Uterus (tissue), 3 donors: ENCODE measurements at regions not wholly inside any gene's neighbourhood (a gene's known extent, or its start where the extent isn't known, plus 50 kb on each side); places are given as distances from the start of the nearest gene placed in this dataset.

Experiments
- DNase-seq, 2 donors: peaks; one replicate each; pipeline ENCODE4 v3.0.0-alpha.2; 2019 to 2020
- H3K27ac ChIP-seq, 2 donors: fragments of 200-600 bp; sonication (generic); 1 replicate in 1 of 2; 2 replicates in 1 of 2; pipeline ENCODE4 v1.5.1; 2016 to 2018
- H3K27me3 ChIP-seq, 2 donors: fragments of 200-600 bp; sonication (generic); one replicate each; pipeline ENCODE4 v1.5.1; 2018 to 2019; ENCODE audit warnings: control low read depth in 1 of 2
- H3K36me3 ChIP-seq, 2 donors: fragments of 200-600 bp; sonication (generic); one replicate each; pipeline ENCODE4 v1.5.1; 2019; ENCODE audit warnings: control low read depth in 1 of 2
- H3K4me1 ChIP-seq, 2 donors: fragments of 200-600 bp; sonication (generic); one replicate each; pipeline ENCODE4 v1.5.1; 2018 to 2019; ENCODE audit warnings: control low read depth in 1 of 2
- H3K4me3 ChIP-seq, 2 donors: fragments of 200-600 bp; sonication (generic); 1 replicate in 1 of 2; 2 replicates in 1 of 2; pipeline ENCODE4 v1.5.1; 2018 to 2019; ENCODE audit warnings: mild to moderate bottlenecking in 1 of 2
- H3K9me3 ChIP-seq, 2 donors: fragments of 200-600 bp; sonication (generic); one replicate each; pipeline ENCODE4 v1.5.1; 2019; ENCODE audit warnings: control low read depth in 1 of 2
- POLR2A ChIP-seq, 2 donors: fragments of 450-650 bp; IDR thresholded peaks; one replicate each; pipeline ENCODE4 v1.6.1; 2016; ENCODE audit warnings: antibody characterized with exemption in 2 of 2, mild to moderate bottlenecking in 1 of 2, moderate library complexity in 1 of 2
- intact Hi-C: fragments of 100-400 bp; cut with DNase I; formaldehyde crosslinking; loops from one replicate; pipeline ENCODE4 v1.15.1; 2023; ENCODE audit warnings: low total_unique reads
- TF ChIP-seq, protein P1 (sequence below), 4 experiments: fragments of 200-600 bp in 2 of 4; fragments of 450-650 bp in 2 of 4; sonication (generic) in 2 of 4; IDR thresholded peaks; one replicate each; pipeline ENCODE4 v1.5.1; 2016 to 2019; ENCODE audit warnings: antibody characterized with exemption in 4 of 4, mild to moderate bottlenecking in 2 of 4, moderate library complexity in 1 of 4
- donor health status: DM: yes; HTN: yes; CAD: no.

GRCh38 chr2:22198381-22199283 lies 1074.9 kb downstream of the TDRD15 start:
- intact Hi-C loops: no loop called here

GRCh38 chr2:22199994-22200393 lies 1076.2 kb downstream of the TDRD15 start:
- H3K27ac ChIP-seq: no peak overlapping the region
- DNase-seq: no peak
- H3K27me3 ChIP-seq: no peaks in the 10 kb centered on the region
- no peaks in the 10 kb centered on the region for H3K9me3 ChIP-seq
- H3K36me3 ChIP-seq: no peaks in the 10 kb centered on the region
- no peaks in the 10 kb centered on the region for H3K4me1 ChIP-seq
- no peak for TF ChIP-seq POLR2A (IDR thresholded peaks at IDR 0.05)
- TF ChIP-seq, protein P1, sequence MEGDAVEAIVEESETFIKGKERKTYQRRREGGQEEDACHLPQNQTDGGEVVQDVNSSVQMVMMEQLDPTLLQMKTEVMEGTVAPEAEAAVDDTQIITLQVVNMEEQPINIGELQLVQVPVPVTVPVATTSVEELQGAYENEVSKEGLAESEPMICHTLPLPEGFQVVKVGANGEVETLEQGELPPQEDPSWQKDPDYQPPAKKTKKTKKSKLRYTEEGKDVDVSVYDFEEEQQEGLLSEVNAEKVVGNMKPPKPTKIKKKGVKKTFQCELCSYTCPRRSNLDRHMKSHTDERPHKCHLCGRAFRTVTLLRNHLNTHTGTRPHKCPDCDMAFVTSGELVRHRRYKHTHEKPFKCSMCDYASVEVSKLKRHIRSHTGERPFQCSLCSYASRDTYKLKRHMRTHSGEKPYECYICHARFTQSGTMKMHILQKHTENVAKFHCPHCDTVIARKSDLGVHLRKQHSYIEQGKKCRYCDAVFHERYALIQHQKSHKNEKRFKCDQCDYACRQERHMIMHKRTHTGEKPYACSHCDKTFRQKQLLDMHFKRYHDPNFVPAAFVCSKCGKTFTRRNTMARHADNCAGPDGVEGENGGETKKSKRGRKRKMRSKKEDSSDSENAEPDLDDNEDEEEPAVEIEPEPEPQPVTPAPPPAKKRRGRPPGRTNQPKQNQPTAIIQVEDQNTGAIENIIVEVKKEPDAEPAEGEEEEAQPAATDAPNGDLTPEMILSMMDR (IDR thresholded peaks at IDR 0.05): no peak
- intact Hi-C loops: no loop called here
- H3K4me3 ChIP-seq: no peak overlapping the region

More at GRCh38 chr2:22198381-22199283, 1074.9 kb downstream of the TDRD15 start:
- no peaks in the 10 kb centered on the region for H3K27me3 ChIP-seq
- no peaks in the 10 kb centered on the region for H3K36me3 ChIP-seq
- no peak for DNase-seq
- TF ChIP-seq, protein P1 (IDR thresholded peaks at IDR 0.05): no peak
- no peak for TF ChIP-seq POLR2A (IDR thresholded peaks at IDR 0.05)
- no peaks in the 10 kb centered on the region for H3K4me1 ChIP-seq
- no peak overlapping the region for H3K27ac ChIP-seq
- H3K9me3 ChIP-seq: no peaks in the 10 kb centered on the region
- no peak overlapping the region for H3K4me3 ChIP-seq

GRCh38 chr2:22209545-22209944 lies 1085.8 kb downstream of the TDRD15 start:
- Histone ChIP-seq H3K27ac (no peak overlapping the region), H3K4me1 (no peaks in the 10 kb centered on the region), H3K9me3 (no peaks in the 10 kb centered on the region), H3K4me3 (no peak overlapping the region), H3K27me3 (no peaks in the 10 kb centered on the region), H3K36me3 (no peaks in the 10 kb centered on the region)
- DNase-seq: no peak
- intact Hi-C loops: no loop called here
- TF ChIP-seq, protein P1 (IDR thresholded peaks at IDR 0.05): no peak
- TF ChIP-seq POLR2A (IDR thresholded peaks at IDR 0.05): no peak

GRCh38 chr2:22213237-22213636 lies 1089.5 kb downstream of the TDRD15 start:
- no peak for DNase-seq
- Histone ChIP-seq H3K4me3 (no peak overlapping the region), H3K36me3 (no peaks in the 10 kb centered on the region), H3K4me1 (no peaks in the 10 kb centered on the region), H3K9me3 (no peaks in the 10 kb centered on the region), H3K27ac (no peak overlapping the region), H3K27me3 (no peaks in the 10 kb centered on the region)
- TF ChIP-seq, protein P1 (IDR thresholded peaks at IDR 0.05): no peak
- no peak for TF ChIP-seq POLR2A (IDR thresholded peaks at IDR 0.05)
- intact Hi-C loops: no loop called here

GRCh38 chr2:22215517-22215916 lies 1091.7 kb downstream of the TDRD15 start:
- H3K4me3 ChIP-seq: no peak overlapping the region
- DNase-seq: no peak
- no peak overlapping the region for H3K27ac ChIP-seq
- H3K36me3 ChIP-seq: no peaks in the 10 kb centered on the region
- no peaks in the 10 kb centered on the region for H3K4me1 ChIP-seq
- intact Hi-C loops: no loop called here
- no peaks in the 10 kb centered on the region for H3K9me3 ChIP-seq
- TF ChIP-seq POLR2A (IDR thresholded peaks at IDR 0.05): no peak
- TF ChIP-seq, protein P1 (IDR thresholded peaks at IDR 0.05): no peak
- no peaks in the 10 kb centered on the region for H3K27me3 ChIP-seq
